GM12872 (cell line): ENCODE measurements at regions not wholly inside any gene's neighbourhood (a gene's known extent, or its start where the extent isn't known, plus 50 kb on each side); places are given as distances from the start of the nearest gene placed in this dataset.

Source experiments
- CTCF ChIP-seq: IDR thresholded peaks from 3 replicates; pipeline ENCODE4 v1.5.1; 2011; ENCODE audit warnings: low read depth, mild to moderate bottlenecking, low read length, moderate library complexity; ENCODE audit not compliant: insufficient read depth

- no peak for TF ChIP-seq CTCF
These were observed 198.3 kb upstream of the SMLR1 start for GRCh38 chr6:130628862-130629261.

- no peak for TF ChIP-seq CTCF
These were observed 197.6 kb upstream of the SMLR1 start for GRCh38 chr6:130629640-130630039.

GRCh38 chr6:130632277-130632676, 194.9 kb upstream of the SMLR1 start:
- no peak for TF ChIP-seq CTCF

- TF ChIP-seq CTCF = no peak
These were observed 194.3 kb upstream of the SMLR1 start for GRCh38 chr6:130632897-130633296.

GRCh38 chr6:130643361-130643760, 183.8 kb upstream of the SMLR1 start:
- TF ChIP-seq CTCF = no peak

GRCh38 chr6:130644175-130644574, 183.0 kb upstream of the SMLR1 start:
- TF ChIP-seq CTCF = no peak

- TF ChIP-seq CTCF = no peak
These were observed 180.0 kb upstream of the SMLR1 start for GRCh38 chr6:130647246-130647645.

- TF ChIP-seq CTCF = no peak
These were observed 171.6 kb upstream of the SMLR1 start for GRCh38 chr6:130655586-130655985.
